HG03521 (cell line): ENCODE measurements at regions not wholly inside any gene's neighbourhood (a gene's known extent, or its start where the extent isn't known, plus 50 kb on each side); places are given as distances from the start of the nearest gene placed in this dataset.
A peak's percentile ranks its signal among the peaks of the same experiment; 100 is the strongest.

Experiments
- ATAC-seq: cut with Tn5 transposase; IDR thresholded peaks from one replicate; pipeline ENCODE4 v1.9.1; 2021; ENCODE audit warnings: mild to moderate bottlenecking, moderate library complexity; ENCODE audit not compliant: unreplicated experiment

- no peak for ATAC-seq
These were observed 562.0 kb upstream of the TNP1 start for GRCh38 chr2:217421834-217422233.

GRCh38 chr2:217420854-217421253, 561.0 kb upstream of the TNP1 start:
- ATAC-seq: no peak

GRCh38 chr2:217419055-217419671, 559.3 kb upstream of the TNP1 start:
- ATAC-seq: no peak

- ATAC-seq: no peak
These were observed 558.7 kb upstream of the TNP1 start for GRCh38 chr2:217418544-217418943.

- no peak for ATAC-seq
These were observed 558.2 kb upstream of the TNP1 start for GRCh38 chr2:217418090-217418489.

- ATAC-seq: no peak
These were observed 557.7 kb upstream of the TNP1 start for GRCh38 chr2:217417536-217417935.

- peak; percentile 59 for ATAC-seq
These were observed 555.5 kb upstream of the TNP1 start for GRCh38 chr2:217415316-217415715.

GRCh38 chr2:217414429-217414828, 554.6 kb upstream of the TNP1 start:
- ATAC-seq: no peak

GRCh38 chr2:217413193-217413592, 553.3 kb upstream of the TNP1 start:
- ATAC-seq: no peak

- no peak for ATAC-seq
These were observed 552.9 kb upstream of the TNP1 start for GRCh38 chr2:217412721-217413120.

- ATAC-seq: no peak
These were observed 552.4 kb upstream of the TNP1 start for GRCh38 chr2:217412277-217412676.

GRCh38 chr2:217410681-217410960, 550.8 kb upstream of the TNP1 start:
- ATAC-seq: no peak

- ATAC-seq: no peak
These were observed 550.3 kb upstream of the TNP1 start for GRCh38 chr2:217409949-217410680.

GRCh38 chr2:217407362-217407761, 547.5 kb upstream of the TNP1 start:
- no peak for ATAC-seq

GRCh38 chr2:217404236-217404760, 544.4 kb upstream of the TNP1 start:
- ATAC-seq: no peak

GRCh38 chr2:217402761-217403383, 543.0 kb upstream of the TNP1 start:
- no peak for ATAC-seq

- ATAC-seq: no peak
These were observed 542.3 kb upstream of the TNP1 start for GRCh38 chr2:217402144-217402543.

- no peak for ATAC-seq
These were observed 539.4 kb upstream of the TNP1 start for GRCh38 chr2:217399291-217399690.

- no peak for ATAC-seq
These were observed 539.0 kb upstream of the TNP1 start for GRCh38 chr2:217398860-217399259.

GRCh38 chr2:217398101-217398500, 538.2 kb upstream of the TNP1 start:
- no peak for ATAC-seq

GRCh38 chr2:217396586-217396985, 536.7 kb upstream of the TNP1 start:
- ATAC-seq: no peak

- no peak for ATAC-seq
These were observed 536.3 kb upstream of the TNP1 start for GRCh38 chr2:217396165-217396564.
